HepG2 (cell line): ENCODE measurements at regions not wholly inside any gene's neighbourhood (a gene's known extent, or its start where the extent isn't known, plus 50 kb on each side); places are given as distances from the start of the nearest gene placed in this dataset.

Source experiments
- AGO1 ChIP-seq: fragments of 200-400 bp; formaldehyde crosslinking; IDR thresholded peaks from 2 replicates; pipeline ENCODE4 v1.6.1; 2017; ENCODE audit warnings: mild to moderate bottlenecking, low read depth, low read length, moderate library complexity; ENCODE audit not compliant: poor library complexity, severe bottlenecking
- CBX5 ChIP-seq: sonication (generic); formaldehyde crosslinking; IDR thresholded peaks from 2 replicates; pipeline ENCODE4 v1.4.0; 2020; ENCODE audit warnings: missing genetic modification reagents, borderline replicate concordance
- DMAP1 ChIP-seq: IDR thresholded peaks from 2 replicates; pipeline ENCODE4 v1.6.1; 2016
- EHMT2 ChIP-seq: fragments of 200-600 bp; sonication (generic); IDR thresholded peaks from 2 replicates; pipeline ENCODE4 v1.7.0; 2017; ENCODE audit warnings: antibody characterized with exemption, low read depth, low read length, borderline replicate concordance
- FOXA1 ChIP-seq, 2 experiments: fragments of 450-650 bp in 1 of 2; sonication (generic) in 1 of 2; formaldehyde crosslinking in 1 of 2; IDR thresholded peaks; 2 replicates each; pipeline versions ENCODE4 v1.4.0 to v1.6.1; 2016 to 2020; ENCODE audit warnings: missing genetic modification reagents in 1 of 2
- HDAC1 ChIP-seq: sonication (generic); formaldehyde crosslinking; IDR thresholded peaks from 2 replicates; pipeline ENCODE4 v1.5.1; 2020; ENCODE audit warnings: mild to moderate bottlenecking, missing genetic modification reagents
- HOXA7 ChIP-seq: sonication (generic); formaldehyde crosslinking; IDR thresholded peaks from 2 replicates; pipeline ENCODE4 v1.8.1; 2022; ENCODE audit warnings: mild to moderate bottlenecking, missing genetic modification reagents, moderate library complexity
- NFKBIZ ChIP-seq: IDR thresholded peaks from 2 replicates; pipeline ENCODE4 v1.6.1; 2018; ENCODE audit warnings: missing genetic modification reagents, missing compliant biosample characterization
- PPARG ChIP-seq: conservative IDR thresholded peaks from 2 replicates; pipeline ENCODE4 v1.6.1; 2016; ENCODE audit warnings: missing biosample characterization, missing genetic modification reagents
- SOX6 ChIP-seq, 2 experiments: fragments of 450-650 bp in 1 of 2; sonication (generic) in 1 of 2; formaldehyde crosslinking in 1 of 2; IDR thresholded peaks; 2 replicates each; pipeline versions ENCODE4 v1.4.0 to v1.6.1; 2017 to 2020; ENCODE audit warnings: antibody characterized with exemption in 1 of 2, mild to moderate bottlenecking in 1 of 2, missing genetic modification reagents in 1 of 2
- TMF1 ChIP-seq: sonication (generic); formaldehyde crosslinking; IDR thresholded peaks from 2 replicates; pipeline ENCODE4 v1.8.1; 2022; ENCODE audit warnings: low read depth, missing genetic modification reagents
- ZBTB21 ChIP-seq: sonication (generic); formaldehyde crosslinking; IDR thresholded peaks from 2 replicates; pipeline ENCODE4 v1.4.0; 2020; ENCODE audit warnings: missing genetic modification reagents
- ZNF317 ChIP-seq: sonication (generic); formaldehyde crosslinking; IDR thresholded peaks from 2 replicates; pipeline ENCODE4 v1.5.0; 2020; ENCODE audit warnings: mild to moderate bottlenecking, missing genetic modification reagents
- ZNF34 ChIP-seq: sonication (generic); formaldehyde crosslinking; IDR thresholded peaks from 2 replicates; pipeline ENCODE4 v1.4.0; 2020; ENCODE audit warnings: mild to moderate bottlenecking, missing genetic modification reagents, borderline replicate concordance
- ZNF598 ChIP-seq: sonication (generic); formaldehyde crosslinking; IDR thresholded peaks from 2 replicates; pipeline ENCODE4 v1.5.1; 2020; ENCODE audit warnings: mild to moderate bottlenecking, missing genetic modification reagents, borderline replicate concordance
- ZSCAN29 ChIP-seq: sonication (generic); formaldehyde crosslinking; conservative IDR thresholded peaks from 2 replicates; pipeline ENCODE4 v1.4.0; 2020; ENCODE audit warnings: mild to moderate bottlenecking, missing genetic modification reagents
- TF ChIP-seq, protein P1 (sequence below): sonication (generic); formaldehyde crosslinking; IDR thresholded peaks from 2 replicates; pipeline ENCODE4 v1.4.0; 2020; ENCODE audit warnings: missing genetic modification reagents
- TF ChIP-seq, protein P2 (sequence below): sonication (generic); formaldehyde crosslinking; IDR thresholded peaks from 2 replicates; pipeline ENCODE4 v1.4.0; 2020; ENCODE audit warnings: missing genetic modification reagents
- TF ChIP-seq, protein P3 (sequence below): sonication (generic); formaldehyde crosslinking; IDR thresholded peaks from 2 replicates; pipeline ENCODE4 v1.4.0; 2020; ENCODE audit warnings: missing genetic modification reagents, borderline replicate concordance

- TF ChIP-seq, protein P1, sequence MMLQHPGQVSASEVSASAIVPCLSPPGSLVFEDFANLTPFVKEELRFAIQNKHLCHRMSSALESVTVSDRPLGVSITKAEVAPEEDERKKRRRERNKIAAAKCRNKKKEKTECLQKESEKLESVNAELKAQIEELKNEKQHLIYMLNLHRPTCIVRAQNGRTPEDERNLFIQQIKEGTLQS (CRISPR knock-in tag): peak; percentile 95
- TF ChIP-seq ZNF598 (CRISPR knock-in tag) (no peak), DMAP1 (CRISPR knock-in tag) (peak; percentile 60; the same call in 1 of the 2 replicates), HDAC1 (CRISPR knock-in tag) (peak; percentile 53), EHMT2 (no peak; the same call in 1 of the 2 replicates), AGO1 (no peak), HOXA7 (CRISPR knock-in tag) (no peak), PPARG (peak; percentile 80), TMF1 (CRISPR knock-in tag) (no peak), ZNF34 (peak; percentile 75; the same call in 1 of the 2 replicates), FOXA1 (IDR thresholded peaks at IDR 0.05) (no peak), FOXA1 (CRISPR knock-in tag; IDR thresholded peaks at IDR 0.05) (peak; percentile 55), SOX6 (IDR thresholded peaks at IDR 0.05) (no peak), SOX6 (CRISPR knock-in tag; IDR thresholded peaks at IDR 0.05) (peak; percentile 97), CBX5 (peak; percentile 98), ZSCAN29 (CRISPR knock-in tag) (peak; percentile 68; the same call in 1 of the 2 replicates), ZBTB21 (peak; percentile 66), NFKBIZ (peak; percentile 62; the same call in 1 of the 2 replicates), ZNF317 (CRISPR knock-in tag) (0 out of 2 replicates have a peak, but pooled peaks have one; percentile 36)
- TF ChIP-seq, protein P2, sequence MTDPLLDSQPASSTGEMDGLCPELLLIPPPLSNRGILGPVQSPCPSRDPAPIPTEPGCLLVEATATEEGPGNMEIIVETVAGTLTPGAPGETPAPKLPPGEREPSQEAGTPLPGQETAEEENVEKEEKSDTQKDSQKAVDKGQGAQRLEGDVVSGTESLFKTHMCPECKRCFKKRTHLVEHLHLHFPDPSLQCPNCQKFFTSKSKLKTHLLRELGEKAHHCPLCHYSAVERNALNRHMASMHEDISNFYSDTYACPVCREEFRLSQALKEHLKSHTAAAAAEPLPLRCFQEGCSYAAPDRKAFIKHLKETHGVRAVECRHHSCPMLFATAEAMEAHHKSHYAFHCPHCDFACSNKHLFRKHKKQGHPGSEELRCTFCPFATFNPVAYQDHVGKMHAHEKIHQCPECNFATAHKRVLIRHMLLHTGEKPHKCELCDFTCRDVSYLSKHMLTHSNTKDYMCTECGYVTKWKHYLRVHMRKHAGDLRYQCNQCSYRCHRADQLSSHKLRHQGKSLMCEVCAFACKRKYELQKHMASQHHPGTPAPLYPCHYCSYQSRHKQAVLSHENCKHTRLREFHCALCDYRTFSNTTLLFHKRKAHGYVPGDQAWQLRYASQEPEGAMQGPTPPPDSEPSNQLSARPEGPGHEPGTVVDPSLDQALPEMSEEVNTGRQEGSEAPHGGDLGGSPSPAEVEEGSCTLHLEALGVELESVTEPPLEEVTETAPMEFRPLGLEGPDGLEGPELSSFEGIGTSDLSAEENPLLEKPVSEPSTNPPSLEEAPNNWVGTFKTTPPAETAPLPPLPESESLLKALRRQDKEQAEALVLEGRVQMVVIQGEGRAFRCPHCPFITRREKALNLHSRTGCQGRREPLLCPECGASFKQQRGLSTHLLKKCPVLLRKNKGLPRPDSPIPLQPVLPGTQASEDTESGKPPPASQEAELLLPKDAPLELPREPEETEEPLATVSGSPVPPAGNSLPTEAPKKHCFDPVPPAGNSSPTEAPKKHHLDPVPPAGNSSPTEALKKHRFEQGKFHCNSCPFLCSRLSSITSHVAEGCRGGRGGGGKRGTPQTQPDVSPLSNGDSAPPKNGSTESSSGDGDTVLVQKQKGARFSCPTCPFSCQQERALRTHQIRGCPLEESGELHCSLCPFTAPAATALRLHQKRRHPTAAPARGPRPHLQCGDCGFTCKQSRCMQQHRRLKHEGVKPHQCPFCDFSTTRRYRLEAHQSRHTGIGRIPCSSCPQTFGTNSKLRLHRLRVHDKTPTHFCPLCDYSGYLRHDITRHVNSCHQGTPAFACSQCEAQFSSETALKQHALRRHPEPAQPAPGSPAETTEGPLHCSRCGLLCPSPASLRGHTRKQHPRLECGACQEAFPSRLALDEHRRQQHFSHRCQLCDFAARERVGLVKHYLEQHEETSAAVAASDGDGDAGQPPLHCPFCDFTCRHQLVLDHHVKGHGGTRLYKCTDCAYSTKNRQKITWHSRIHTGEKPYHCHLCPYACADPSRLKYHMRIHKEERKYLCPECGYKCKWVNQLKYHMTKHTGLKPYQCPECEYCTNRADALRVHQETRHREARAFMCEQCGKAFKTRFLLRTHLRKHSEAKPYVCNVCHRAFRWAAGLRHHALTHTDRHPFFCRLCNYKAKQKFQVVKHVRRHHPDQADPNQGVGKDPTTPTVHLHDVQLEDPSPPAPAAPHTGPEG (CRISPR knock-in tag): peak; percentile 67; the same call in 1 of the 2 replicates
- TF ChIP-seq, protein P3, sequence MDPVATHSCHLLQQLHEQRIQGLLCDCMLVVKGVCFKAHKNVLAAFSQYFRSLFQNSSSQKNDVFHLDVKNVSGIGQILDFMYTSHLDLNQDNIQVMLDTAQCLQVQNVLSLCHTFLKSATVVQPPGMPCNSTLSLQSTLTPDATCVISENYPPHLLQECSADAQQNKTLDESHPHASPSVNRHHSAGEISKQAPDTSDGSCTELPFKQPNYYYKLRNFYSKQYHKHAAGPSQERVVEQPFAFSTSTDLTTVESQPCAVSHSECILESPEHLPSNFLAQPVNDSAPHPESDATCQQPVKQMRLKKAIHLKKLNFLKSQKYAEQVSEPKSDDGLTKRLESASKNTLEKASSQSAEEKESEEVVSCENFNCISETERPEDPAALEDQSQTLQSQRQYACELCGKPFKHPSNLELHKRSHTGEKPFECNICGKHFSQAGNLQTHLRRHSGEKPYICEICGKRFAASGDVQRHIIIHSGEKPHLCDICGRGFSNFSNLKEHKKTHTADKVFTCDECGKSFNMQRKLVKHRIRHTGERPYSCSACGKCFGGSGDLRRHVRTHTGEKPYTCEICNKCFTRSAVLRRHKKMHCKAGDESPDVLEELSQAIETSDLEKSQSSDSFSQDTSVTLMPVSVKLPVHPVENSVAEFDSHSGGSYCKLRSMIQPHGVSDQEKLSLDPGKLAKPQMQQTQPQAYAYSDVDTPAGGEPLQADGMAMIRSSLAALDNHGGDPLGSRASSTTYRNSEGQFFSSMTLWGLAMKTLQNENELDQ (CRISPR knock-in tag): no peak
These were observed 298.2 kb downstream of the KBTBD8 start (continued) for GRCh38 chr3:67296039-67296892.
